Neural progenitor cell (in vitro differentiated cells): ENCODE measurements at regions not wholly inside any gene's neighbourhood (a gene's known extent, or its start where the extent isn't known, plus 50 kb on each side); places are given as distances from the start of the nearest gene placed in this dataset.

ENCODE experiments used
- CTCF ChIP-seq: fragments of 200-600 bp; sonication (generic); IDR thresholded peaks from 2 replicates; pipeline ENCODE4 v1.5.1; 2017; ENCODE audit warnings: antibody characterized with exemption, mild to moderate bottlenecking
- EZH2phosphoT487 ChIP-seq: fragments of 200-600 bp; sonication (generic); IDR thresholded peaks from 2 replicates; pipeline ENCODE4 v1.6.1; 2017; ENCODE audit warnings: antibody characterized with exemption

- TF ChIP-seq CTCF (no peak), EZH2phosphoT487 (no peak)
Observed at GRCh38 chr1:60835649-60836048, 246.7 kb upstream of the NFIA start.
